ENCODE measurements at regions not wholly inside any gene's neighbourhood (a gene's known extent, or its start where the extent isn't known, plus 50 kb on each side); places are given as distances from the start of the nearest gene placed in this dataset.

DNA sequence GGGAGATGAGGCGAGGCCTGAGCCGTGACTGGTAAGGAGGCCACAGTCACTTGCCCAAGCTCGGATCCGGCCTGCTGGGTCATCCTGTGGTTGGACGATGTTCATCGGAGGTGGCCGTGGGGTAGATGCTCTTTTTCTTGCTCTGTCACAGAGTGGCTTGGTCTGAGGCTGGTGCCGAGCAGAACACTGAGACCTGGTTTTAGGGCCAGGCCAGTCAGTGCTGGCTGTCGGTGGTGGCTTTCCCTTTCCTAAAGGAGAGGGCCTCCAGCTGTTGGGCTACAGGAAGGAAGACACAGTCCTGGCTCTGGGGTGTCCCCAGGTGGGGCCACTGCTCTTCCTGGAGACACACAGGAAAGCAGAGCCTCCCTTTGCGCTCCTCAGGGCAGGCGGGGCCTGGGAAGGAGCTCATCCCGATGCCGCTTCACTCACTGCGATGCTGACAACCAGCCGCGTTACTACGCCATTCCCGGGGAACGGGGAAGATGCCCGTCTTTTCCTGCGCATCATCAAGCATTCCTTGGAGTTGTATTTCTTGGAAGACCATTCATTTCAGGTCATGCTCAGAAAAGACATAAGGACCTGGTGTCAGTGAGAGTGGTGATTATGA is 254.8 kb upstream of the IRX4 start:
- DNase-seq: no peak

DNA sequence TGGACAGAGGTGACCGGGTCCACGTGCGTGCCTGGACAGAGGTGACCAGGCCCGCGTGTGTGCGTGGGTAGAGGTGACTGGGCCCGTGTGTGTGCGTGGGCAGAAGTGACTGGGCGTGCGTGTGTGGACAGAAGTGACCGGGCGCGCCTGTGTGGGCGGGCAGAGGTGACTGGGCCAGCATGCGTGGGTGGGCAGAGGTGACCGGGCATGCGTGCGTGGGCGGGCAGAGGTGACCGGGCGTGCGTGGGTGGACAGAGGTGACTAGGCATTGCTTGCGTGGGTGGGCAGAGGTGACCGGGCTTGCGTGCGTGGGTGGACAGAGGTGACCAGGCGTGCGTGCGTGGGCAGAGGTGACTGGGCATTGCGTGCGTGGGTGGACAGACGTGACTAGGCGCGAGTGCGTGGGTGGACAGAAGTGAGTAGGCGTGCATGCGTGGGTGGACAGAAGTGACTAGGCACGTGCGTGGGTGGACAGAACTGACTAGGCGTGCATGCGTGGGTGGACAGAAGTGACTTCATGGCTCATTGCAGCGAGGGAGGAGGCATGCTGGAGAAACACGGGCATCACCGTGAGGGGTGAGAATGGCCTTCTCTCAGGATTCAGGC is 254.1 kb upstream of the IRX4 start:
- no peak for DNase-seq

DNA sequence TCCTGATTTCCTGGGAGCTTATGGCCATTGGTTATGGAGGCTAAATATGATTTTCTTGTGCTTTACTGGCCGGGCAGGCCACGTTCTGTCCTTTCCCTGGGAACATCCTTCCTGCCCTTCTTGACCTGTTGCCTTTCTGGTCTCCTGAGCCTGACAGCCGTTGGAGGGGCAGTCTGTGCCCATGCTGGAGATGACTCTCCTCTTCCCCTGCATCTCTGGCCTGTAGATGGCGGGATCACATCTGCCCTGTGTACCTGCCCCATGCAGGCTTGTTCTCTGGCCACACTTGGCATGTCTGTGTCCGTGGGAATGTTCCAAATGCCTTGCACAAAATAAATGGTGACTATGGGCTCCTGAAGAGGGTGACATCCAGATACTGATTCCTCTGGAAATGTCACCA is 253.1 kb upstream of the IRX4 start:
- no peak for DNase-seq

DNA sequence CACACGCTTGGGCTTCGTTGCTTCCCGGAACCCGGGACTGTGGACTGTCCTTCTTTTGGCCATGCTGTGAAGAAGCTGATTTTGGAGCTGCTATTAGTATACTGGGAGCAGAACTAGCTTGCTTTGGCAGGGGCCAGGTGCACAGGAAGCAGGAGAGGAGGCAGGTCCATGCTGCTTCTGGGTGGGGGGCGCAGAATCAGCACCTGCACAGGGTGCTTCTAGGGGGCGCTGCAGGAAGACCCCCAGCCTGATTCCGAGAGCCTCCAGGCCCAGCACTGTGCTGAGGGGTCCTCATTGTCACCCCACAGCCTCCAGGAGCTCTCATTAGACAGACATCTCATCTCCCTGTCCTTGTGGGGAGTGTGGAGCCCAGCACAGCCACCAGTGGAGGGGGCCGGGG is 252.6 kb upstream of the IRX4 start:
- no peak for DNase-seq

DNA sequence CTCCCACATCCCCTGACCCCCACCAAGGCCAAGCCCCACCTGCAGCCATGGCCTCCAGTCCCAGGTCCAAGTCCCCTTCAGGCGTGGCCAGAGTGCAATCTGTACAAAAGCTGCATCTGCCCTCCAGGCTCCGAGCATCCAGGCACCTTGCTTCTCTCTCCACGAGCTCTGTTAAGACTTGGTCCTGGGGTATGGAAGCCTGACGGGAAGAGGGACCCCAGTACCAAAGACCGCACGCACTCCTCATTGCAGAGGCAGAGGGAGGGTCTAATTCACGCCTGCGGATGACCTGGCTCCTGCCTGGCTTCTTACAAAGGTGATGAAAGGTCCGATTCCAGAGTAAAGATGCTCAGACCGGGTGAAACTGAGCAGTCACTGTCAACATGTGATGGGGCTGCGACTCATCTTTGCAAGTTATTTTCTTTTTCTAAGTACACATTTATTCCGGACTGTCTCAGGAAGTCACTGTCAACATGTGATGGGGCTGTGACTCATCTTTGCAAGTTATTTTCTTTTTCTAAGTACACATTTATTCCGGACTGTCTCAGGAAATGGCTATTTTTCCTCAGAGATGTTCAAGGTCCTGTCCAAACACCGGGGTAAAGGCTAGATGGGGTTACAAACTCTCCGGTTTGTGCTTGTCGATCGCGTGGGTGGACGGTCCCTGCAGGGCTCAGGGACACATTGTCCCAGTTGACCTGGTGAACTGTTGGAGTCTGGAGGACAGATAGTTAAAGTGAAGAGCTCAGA is 252.0 kb upstream of the IRX4 start:
- no peak for DNase-seq

DNA sequence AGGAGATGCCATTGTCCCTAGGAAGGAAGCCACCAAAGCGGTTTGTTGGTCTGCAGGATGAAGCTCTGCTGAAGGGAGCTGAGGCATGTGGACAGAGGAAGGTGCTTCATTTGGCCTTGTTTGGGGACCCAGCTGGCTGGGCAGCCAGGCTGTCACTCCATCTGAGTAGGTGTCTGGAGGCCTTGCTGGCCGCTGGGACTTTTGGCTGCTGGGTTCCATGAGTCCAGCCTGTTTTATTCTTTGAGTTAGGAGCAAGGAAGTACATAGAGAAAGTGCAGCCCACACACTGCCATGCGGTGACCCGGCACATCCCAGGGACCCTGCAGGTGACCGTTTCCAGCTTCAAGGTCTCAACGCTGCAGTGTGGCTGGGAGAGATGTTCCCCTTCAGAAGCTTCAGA is 251.2 kb upstream of the IRX4 start:
- no peak for DNase-seq

DNA sequence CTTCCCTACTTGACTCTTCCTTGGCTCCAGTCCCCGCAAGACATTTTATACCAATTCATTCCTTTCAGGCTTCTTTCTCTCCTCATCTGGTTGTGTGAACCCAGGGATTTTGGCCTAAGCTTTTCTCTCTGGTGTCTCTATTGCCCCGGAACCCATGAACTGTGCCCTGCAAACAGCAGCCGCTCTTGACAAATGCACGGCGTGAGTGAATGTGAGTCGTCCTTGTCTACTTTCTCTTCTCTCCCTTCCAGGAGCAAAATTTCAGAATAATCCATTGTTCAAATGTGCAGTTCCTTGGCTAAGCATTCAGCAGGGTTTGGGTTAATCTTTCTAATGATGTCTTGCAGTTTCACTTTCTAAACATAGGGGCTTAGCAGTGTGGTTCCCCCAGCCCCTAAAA is 250.4 kb upstream of the IRX4 start:
- no peak for DNase-seq

DNA sequence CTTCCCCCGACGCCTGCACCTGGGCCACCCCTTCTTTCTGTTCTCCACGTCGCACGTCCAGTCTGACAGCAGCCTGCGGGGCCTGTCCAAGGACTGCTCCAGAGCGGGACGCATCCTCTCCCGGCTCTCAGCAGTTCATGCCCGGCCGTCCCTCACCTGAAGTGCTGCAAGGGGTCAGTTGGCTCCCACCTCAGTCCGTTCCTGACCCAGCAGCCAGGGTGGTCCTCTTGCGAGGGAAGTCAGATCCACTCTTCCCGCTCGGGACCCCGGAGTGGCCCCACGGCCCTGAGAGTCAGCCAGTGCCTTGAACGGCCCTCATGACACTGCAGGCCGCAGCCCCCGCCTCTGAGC is 249.7 kb upstream of the IRX4 start:
- no peak for DNase-seq

DNA sequence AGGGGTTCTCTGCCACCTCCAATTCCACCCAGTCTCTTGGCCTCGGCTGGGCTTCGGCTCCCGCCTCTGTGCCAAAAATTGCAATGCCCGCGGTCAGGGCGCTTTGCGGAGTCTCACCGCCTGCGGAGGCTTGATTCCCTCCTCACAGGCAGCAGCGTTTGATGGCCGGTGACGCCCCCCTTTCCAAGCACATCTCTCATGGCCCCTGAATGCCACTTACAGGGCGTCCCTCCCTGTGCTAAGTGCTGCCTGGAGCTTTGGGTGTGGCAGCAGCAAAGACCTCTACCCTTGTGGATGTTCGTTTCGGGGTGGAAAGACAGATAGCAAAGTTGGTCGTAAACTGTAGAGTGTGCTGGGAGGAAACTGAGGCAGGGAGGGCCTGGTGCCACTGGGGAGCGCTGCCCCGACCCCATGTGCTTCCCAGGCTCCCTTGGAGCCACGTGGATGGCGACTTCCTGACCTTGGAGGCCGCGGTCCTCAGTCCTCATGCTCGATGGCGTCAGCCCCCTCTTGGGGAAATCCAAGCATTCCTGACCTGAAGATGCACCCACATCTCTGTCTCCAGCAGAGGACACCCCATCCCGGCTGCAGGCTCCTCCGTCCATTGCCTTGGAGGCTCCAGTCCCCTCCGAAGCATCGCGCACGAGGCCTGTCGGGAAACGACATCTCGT is 249.2 kb upstream of the IRX4 start:
- DNase-seq: no peak

DNA sequence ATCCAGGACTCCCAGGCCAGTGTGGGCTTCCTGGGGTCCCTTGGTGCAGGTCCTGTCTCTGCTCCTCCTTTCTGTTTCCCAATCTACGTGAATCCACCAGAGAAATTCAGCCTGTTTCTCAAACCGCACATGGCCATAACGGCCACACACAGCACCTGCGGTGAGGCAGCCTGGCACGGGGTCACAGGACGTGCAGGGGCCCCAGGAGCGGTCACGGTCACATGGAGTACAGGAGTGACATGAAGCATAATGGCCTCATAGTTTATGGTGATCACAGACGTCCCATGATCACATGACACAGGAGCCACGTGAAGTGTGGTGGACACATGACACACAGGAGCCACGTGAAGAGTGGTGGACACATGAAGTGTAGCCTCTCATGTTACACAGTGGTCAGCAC is 248.5 kb upstream of the IRX4 start:
- no peak for DNase-seq

DNA sequence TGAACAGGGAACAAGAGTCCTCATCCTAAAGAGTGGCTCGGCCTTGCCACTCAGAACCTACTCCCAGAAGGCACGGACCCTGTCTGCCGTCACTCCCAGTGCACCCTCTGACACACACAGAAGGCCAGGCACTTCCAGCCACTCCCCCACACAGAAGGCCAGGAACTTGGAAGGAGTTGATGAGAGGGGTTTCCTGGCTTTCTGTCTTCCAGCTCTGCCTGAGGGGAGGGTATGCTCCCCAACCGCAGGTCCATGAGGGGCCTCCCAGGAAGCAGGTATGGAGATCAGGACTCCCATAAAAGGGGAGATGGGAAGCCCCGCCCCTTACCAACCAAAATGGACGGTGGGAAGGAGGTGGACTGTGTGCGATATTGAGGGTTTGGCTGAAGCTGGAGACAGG is 247.6 kb upstream of the IRX4 start:
- DNase-seq: no peak

DNA sequence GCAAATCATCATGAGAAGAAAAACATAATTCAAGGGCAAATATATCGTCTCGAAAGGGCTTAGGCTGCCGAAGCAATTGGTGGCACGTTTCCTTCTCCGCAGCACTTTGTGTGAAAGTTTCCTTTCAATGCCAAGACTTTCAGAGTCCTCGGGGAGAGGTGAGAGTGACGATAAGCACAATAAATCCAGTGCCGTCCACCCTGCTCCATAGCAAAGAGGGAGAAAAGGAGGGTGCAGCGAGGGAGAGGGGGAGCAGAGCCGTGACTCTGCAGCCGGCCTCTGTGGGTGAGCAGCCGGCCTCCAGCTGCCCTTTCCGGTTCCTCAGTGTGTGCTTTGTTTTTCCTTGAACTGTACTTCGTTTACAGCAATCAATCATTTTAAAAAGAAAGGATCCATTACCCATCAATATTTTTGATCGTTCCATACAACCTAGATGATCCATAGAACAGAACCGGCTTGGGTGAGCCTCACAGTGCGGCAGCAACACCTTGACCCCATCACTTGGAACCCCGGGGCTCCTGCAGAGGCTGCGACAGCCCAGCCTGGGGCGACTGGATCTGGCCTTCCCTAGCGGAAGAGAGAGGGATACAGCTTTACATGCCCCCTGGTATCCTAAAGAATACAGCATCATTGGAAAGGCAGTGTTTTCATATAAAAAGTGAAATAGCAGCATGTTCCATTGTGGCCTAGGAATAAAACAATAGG is 247.0 kb upstream of the IRX4 start:
- no peak for DNase-seq

DNA sequence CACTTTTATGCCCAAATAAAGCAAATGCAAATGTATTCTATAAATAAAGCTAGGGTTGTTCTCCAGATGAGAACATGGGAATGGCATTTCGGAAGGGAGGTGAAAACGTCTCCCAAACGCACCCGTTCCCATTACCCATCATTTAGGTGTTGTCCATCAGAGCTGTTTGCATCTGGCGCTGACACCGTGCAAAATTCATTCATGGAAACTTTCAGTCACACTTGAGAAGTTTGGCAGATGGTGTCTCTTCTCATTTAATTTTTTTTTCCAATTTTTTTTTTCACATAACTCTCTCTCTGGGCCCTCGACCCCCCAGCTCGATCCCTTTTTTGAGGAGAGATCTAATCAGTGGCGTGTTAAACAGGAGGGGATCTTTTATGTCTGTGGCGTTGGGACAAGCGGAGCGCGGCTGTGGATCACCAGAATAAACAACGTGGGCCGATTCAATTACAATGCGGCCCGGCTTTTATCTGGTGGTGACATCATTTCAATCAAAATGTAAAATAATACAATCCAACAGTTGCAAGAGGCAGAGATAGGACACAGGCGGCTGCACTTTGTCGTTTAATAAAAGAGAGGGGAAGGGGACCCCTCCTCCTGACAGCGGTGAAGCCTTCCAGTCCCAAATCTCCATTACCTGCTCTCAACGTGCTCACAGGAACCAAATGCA is 246.1 kb upstream of the IRX4 start:
- no peak for DNase-seq

DNA sequence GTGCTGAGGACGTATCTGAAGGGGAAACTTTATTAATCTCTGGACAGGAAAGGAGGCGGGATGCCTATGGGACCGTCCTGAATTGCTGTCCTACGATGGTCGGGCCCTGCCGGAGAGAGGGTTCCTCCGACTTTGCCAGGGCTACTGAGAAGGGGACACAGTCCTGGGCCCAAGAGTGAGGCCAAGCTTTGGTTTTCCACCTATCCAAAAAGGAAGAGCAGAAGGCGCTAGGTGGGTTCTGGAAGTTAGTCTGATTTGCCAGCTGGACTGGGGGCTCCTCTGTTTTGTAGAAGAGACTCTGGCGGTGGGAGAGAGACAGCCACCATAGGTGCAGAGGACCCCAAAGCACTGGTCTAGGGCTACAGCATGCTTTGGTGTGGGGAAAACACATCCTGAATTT is 243.8 kb upstream of the IRX4 start:
- DNase-seq: no peak

DNA sequence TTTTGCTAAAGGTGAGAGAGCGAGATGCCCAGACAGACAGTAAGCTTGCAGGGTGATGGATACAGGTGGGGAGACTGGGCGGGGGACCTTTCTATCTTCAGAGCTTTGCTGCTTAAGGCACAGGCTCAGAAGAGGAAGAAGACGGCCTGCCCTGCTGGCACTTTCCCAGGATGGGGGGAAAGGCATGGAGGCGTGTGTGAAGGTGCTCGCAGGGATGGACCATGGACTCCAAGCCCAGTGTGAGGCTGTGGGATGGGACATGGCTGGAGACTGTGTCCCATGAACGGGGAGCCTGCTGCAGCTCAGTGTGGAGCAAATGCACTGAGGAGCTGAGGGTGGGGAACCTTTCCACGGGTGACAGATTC is 243.2 kb upstream of the IRX4 start:
- no peak for DNase-seq

DNA sequence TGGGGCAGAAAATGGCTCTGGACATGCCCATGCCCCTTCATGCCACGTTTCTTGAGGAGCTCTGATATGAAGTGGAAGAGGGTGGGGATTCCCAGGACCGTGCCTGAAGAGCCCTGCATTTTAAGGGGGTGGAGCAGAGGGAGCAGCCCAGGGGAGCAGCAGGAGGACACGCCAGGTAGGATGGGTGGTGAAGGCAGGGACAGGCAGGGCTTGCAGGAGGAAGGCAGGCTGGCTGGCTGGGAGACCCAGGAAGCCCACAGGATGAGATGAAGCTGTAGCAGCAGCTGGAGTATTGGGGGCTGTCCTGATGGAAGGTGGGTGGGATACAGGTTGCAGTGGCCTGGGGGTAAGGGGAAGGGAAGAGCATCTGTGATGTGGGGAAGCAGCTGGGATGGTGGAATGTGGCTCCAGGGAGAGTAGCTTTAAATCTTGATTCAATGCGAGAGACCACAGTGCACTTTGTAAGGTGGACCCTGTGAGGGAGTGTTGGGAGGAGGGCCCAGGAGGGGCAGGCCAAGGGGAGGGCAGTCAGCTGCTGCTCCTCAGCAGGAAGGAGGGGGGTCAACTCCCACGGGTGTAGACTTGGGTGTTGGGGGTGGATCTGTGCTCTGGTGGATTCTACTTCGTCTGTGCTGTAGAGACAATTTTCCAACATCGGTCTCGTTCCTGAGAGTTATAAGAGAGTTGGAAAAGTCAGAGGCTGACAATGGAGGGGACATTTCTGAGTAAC is 242.6 kb upstream of the IRX4 start:
- no peak for DNase-seq

DNA sequence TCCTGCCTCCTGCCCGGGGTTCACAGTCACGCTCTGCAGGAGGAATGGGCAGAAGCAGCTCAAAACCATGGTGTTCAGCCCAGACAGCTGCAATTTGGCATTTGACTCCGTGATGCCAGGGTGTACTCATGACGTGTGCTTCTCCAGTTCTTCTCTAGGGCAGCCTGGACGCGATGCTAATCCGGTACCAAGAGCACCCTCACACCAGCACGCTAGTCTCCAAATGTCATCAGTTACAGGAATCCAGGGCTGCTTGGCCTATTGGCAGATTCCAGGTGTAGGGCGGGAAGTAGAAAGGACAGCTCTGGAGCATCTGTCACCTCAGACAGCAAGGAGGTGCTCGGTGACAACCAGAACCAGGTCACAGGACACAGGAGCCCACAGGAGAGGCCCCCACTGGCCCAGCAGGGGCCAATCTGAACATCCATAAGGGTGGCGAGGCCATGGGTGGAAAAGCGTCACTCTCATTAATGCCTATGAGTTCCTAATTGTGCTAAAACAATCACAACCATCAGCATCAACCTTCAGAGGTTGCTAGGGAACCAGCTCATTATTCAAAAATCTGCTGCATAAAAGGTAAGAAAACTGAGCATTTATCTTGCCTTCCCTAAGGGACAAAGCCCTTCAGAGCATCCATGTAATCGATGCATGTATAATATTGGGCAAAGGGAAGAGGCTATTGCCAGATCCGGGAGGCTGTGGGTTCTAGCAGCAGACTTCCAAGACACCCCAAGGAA is 241.9 kb upstream of the IRX4 start:
- no peak for DNase-seq

DNA sequence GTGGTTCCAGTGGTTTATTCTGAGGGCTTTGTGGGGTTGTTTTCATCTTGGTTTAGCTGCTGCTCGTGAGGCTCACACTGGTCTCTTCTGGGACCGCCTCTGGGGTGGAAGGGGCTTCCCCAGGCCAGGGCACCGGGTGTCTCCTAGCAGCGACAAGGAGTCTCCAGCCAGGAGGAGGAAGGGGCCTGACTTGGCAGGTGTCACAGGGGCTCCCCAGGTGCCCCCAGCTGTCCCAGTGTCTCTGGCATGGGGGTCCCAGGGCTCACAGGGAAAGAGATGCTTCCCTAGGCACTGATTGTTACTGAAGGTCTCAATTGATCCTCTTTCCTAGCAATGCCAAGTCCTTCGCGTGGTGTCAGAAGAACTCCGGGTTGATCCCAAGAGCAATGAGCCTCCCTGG is 241.1 kb upstream of the IRX4 start:
- no peak for DNase-seq

DNA sequence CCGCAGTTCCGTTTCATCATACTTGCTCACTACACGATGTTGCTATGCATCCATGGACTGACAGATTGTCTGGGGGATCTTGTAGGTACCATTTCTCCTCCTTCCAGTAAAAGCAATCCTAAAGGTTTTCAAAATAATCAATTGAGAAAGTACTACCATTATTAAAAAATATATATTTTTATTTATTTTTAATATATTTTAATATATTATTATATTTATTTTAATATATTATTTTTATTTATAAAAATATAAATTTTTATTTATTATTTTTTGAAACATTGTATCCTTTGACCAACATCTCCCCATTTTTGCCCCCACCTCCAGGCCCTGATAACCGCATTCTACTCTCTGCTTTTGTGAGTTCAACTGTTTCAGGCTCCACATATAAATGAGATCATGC is 237.6 kb upstream of the IRX4 start:
- DNase-seq: no peak

DNA sequence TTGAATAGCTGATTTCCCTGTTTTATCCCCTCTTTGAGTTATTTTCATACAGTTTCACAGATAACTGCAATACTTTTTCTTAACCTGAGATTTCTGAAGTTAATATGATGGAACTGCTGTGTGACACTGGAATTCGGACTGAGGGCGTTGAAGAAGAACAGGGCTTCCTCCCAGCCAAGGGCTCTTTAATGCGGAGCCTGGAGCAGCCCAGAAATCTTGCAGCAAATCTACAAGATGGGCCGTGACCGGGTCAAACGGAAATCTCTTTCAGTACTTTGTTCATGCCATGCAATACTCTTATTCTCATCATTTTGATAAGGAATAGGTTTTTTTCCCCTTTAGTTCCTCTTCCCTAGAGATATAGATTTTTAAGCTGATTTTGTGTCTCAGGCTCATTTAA is 236.8 kb upstream of the IRX4 start:
- DNase-seq: no peak

DNA sequence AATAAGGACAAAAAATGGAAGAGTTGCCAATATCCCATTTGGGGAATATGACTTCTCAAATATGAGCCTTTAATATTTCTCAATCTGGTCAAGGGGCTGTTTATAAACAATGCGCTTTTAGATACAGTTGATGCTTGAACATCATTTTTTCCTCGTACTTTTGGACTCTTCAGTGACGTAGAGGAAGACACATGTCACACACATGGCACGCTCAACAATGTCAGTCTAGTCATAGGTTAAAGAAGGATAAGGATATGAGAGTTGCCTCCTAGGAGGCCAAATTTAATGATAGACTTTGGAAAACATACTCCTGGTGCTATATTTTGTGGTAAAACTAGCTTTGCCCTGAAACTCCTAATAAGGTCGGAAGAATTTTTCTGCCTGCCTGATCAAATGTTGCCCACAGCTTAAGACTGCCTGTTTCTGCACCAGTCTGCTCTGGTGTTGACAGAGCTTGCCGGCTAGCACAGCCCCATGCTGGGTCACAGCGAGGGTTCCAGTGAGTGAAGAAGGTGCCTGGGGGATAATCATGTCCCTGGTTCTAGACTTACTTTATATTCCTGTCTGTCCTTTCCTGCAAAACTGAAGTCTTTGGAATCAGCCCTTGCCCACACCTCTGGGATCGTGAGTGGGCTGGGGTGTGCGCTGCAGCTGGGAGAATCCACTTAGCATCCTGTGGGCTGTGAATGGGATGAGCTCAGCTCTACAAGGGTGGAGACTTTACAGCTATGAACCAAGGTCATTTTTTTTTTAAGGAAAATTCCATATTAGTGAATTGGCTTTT is 230.8 kb upstream of the IRX4 start:
- DNase-seq: no peak

All from activated CD4-positive, alpha-beta T cell treated with anti-CD3 and anti-CD28 coated beads for 1 hour (primary cell).